Progenitor cell of endocrine pancreas (in vitro differentiated cells): ENCODE measurements at regions not wholly inside any gene's neighbourhood (a gene's known extent, or its start where the extent isn't known, plus 50 kb on each side); places are given as distances from the start of the nearest gene placed in this dataset.

ENCODE experiments used
- DNase-seq: peaks from one replicate; pipeline ENCODE4 v3.0.0; 2021; ENCODE audit warnings: low spot score; ENCODE audit not compliant: unreplicated experiment
- H3K27ac Mint-ChIP-seq: 2 replicates; pipeline ENCODE4 v1.8.0; 2021; ENCODE audit warnings: mild to moderate bottlenecking, moderate library complexity, mixed read lengths
- H3K27me3 Mint-ChIP-seq: 2 replicates; pipeline ENCODE4 v1.8.0; 2021; ENCODE audit warnings: mixed read lengths
- H3K36me3 Mint-ChIP-seq: 2 replicates; pipeline ENCODE4 v1.8.0; 2022; ENCODE audit warnings: mixed read lengths; ENCODE audit not compliant: insufficient read depth
- H3K4me1 Mint-ChIP-seq: 2 replicates; pipeline ENCODE4 v1.8.0; 2021; ENCODE audit warnings: low read depth, mixed read lengths
- H3K4me3 Mint-ChIP-seq: 2 replicates; pipeline ENCODE4 v1.8.0; 2021; ENCODE audit warnings: low read depth, mild to moderate bottlenecking, moderate library complexity, mixed read lengths
- H3K9me3 Mint-ChIP-seq: 2 replicates; pipeline ENCODE4 v1.8.0; 2021; ENCODE audit warnings: low read depth, mixed read lengths
- CTCF ChIP-seq: fragments of 200-600 bp; sonication (generic); IDR thresholded peaks from one replicate; pipeline ENCODE4 v1.5.0; 2021; ENCODE audit warnings: antibody characterized with exemption, mild to moderate bottlenecking; ENCODE audit not compliant: unreplicated experiment

GRCh38 chr16:50460538-50461399, 87.4 kb upstream of the NKD1 start:
- TF ChIP-seq CTCF: no peak
- peaks cover 73% of the 10 kb centered on the region for H3K27me3 Mint-ChIP-seq
- no peaks in the 10 kb centered on the region for H3K36me3 Mint-ChIP-seq
- no peak for DNase-seq
- no peaks in the 10 kb centered on the region for H3K9me3 Mint-ChIP-seq
- peaks cover 1% of the 10 kb centered on the region for H3K4me1 Mint-ChIP-seq
- H3K4me3 Mint-ChIP-seq: no peak overlapping the region
- no peak overlapping the region for H3K27ac Mint-ChIP-seq

- no peaks in the 10 kb centered on the region for H3K9me3 Mint-ChIP-seq
- H3K27me3 Mint-ChIP-seq: peaks cover 63% of the 10 kb centered on the region
- H3K27ac Mint-ChIP-seq: no peak overlapping the region
- no peaks in the 10 kb centered on the region for H3K36me3 Mint-ChIP-seq
- no peak for TF ChIP-seq CTCF
- no peak for DNase-seq
- no peak overlapping the region for H3K4me3 Mint-ChIP-seq
- H3K4me1 Mint-ChIP-seq: peaks cover 1% of the 10 kb centered on the region
These were observed 88.6 kb upstream of the NKD1 start for GRCh38 chr16:50459496-50460080.

- TF ChIP-seq CTCF: no peak
- H3K36me3 Mint-ChIP-seq: no peaks in the 10 kb centered on the region
- H3K4me3 Mint-ChIP-seq: no peak overlapping the region
- H3K9me3 Mint-ChIP-seq: no peaks in the 10 kb centered on the region
- H3K27ac Mint-ChIP-seq: no peak overlapping the region
- DNase-seq: no peak
- peaks cover 63% of the 10 kb centered on the region for H3K27me3 Mint-ChIP-seq
- peaks cover 1% of the 10 kb centered on the region for H3K4me1 Mint-ChIP-seq
These were observed 89.3 kb upstream of the NKD1 start for GRCh38 chr16:50458667-50459495.

- TF ChIP-seq CTCF: no peak
- Mint-ChIP-seq H3K27ac (no peak overlapping the region), H3K27me3 (peaks cover 54% of the 10 kb centered on the region), H3K4me1 (peaks cover 1% of the 10 kb centered on the region), H3K36me3 (no peaks in the 10 kb centered on the region), H3K4me3 (no peak overlapping the region), H3K9me3 (no peaks in the 10 kb centered on the region)
- DNase-seq: no peak
These were observed 89.2 kb upstream of the BRD7 start for GRCh38 chr16:50457979-50458491.

GRCh38 chr16:50457423-50457822, 88.6 kb upstream of the BRD7 start:
- H3K36me3 Mint-ChIP-seq: no peaks in the 10 kb centered on the region
- H3K27ac Mint-ChIP-seq: no peak overlapping the region
- no peak for TF ChIP-seq CTCF
- H3K27me3 Mint-ChIP-seq: peaks cover 52% of the 10 kb centered on the region
- H3K4me1 Mint-ChIP-seq: peaks cover 1% of the 10 kb centered on the region
- DNase-seq: no peak
- H3K9me3 Mint-ChIP-seq: no peaks in the 10 kb centered on the region
- no peak overlapping the region for H3K4me3 Mint-ChIP-seq
